ENCODE measurements at regions not wholly inside any gene's neighbourhood (a gene's known extent, or its start where the extent isn't known, plus 50 kb on each side); places are given as distances from the start of the nearest gene placed in this dataset.

- Histone ChIP-seq H3K4me3 (replicated peaks; ENCODE audit: insufficient read depth, low read length) (no peak overlapping the region), H3K27me3 (ENCODE audit: insufficient read depth, poor library complexity, severe bottlenecking) (no peaks in the 10 kb centered on the region), H3K27ac (replicated peaks) (no peak overlapping the region)
- TF ChIP-seq REST (IDR thresholded peaks at IDR 0.05; ENCODE audit: insufficient replicate concordance, low read depth) (no peak), GABPA (IDR thresholded peaks at IDR 0.05; ENCODE audit: low read depth) (no peak), POLR2AphosphoS5 (IDR thresholded peaks at IDR 0.05; ENCODE audit: low read depth) (no peak), SPI1 (IDR thresholded peaks at IDR 0.05; ENCODE audit: borderline replicate concordance, low read depth) (no peak)
- TF ChIP-seq, protein P1, sequence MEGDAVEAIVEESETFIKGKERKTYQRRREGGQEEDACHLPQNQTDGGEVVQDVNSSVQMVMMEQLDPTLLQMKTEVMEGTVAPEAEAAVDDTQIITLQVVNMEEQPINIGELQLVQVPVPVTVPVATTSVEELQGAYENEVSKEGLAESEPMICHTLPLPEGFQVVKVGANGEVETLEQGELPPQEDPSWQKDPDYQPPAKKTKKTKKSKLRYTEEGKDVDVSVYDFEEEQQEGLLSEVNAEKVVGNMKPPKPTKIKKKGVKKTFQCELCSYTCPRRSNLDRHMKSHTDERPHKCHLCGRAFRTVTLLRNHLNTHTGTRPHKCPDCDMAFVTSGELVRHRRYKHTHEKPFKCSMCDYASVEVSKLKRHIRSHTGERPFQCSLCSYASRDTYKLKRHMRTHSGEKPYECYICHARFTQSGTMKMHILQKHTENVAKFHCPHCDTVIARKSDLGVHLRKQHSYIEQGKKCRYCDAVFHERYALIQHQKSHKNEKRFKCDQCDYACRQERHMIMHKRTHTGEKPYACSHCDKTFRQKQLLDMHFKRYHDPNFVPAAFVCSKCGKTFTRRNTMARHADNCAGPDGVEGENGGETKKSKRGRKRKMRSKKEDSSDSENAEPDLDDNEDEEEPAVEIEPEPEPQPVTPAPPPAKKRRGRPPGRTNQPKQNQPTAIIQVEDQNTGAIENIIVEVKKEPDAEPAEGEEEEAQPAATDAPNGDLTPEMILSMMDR (IDR thresholded peaks at IDR 0.05; ENCODE audit: insufficient read depth, low read length) = no peak
- DNase-seq (ENCODE audit: low read depth in 1 of 2, low spot score in 1 of 2) = no peak
Observed at GRCh38 chr7:11923376-11923930, 91.5 kb upstream of the THSD7A start.

DNA sequence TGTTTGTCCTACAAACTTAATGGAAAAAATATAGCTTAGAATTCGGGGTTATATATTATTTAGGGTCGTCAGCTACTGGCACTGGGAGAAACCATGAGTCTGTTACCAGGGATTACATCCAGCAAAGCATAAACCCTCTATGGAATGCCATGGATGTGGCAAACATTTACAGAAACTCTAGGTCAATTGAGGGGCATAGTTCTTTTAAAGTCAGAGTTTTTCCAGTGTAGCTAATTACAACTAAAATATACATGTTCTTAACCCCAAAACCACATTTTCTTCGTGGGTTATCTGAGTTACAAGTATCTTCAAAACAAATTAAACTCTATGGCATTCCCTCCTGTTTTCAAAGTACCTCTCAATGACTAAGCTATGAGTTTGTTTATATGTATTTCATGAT lies 99.3 kb upstream of the THSD7A start:
- no peaks in the 10 kb centered on the region for H3K27me3 ChIP-seq (ENCODE audit: insufficient read depth, poor library complexity, severe bottlenecking)
- no peak for TF ChIP-seq SPI1 (IDR thresholded peaks at IDR 0.05; ENCODE audit: borderline replicate concordance, low read depth)
- no peak for TF ChIP-seq GABPA (IDR thresholded peaks at IDR 0.05; ENCODE audit: low read depth)
- TF ChIP-seq, protein P1 (IDR thresholded peaks at IDR 0.05; ENCODE audit: insufficient read depth, low read length) = no peak
- no peak for TF ChIP-seq REST (IDR thresholded peaks at IDR 0.05; ENCODE audit: insufficient replicate concordance, low read depth)
- no peak for TF ChIP-seq POLR2AphosphoS5 (IDR thresholded peaks at IDR 0.05; ENCODE audit: low read depth)
- no peak overlapping the region for H3K4me3 ChIP-seq (replicated peaks; ENCODE audit: insufficient read depth, low read length)
- no peak overlapping the region for H3K27ac ChIP-seq (replicated peaks)
- DNase-seq (ENCODE audit: low read depth in 1 of 2, low spot score in 1 of 2) = no peak

GRCh38 chr7:11934796-11935195 lies 102.8 kb upstream of the THSD7A start:
- Histone ChIP-seq H3K27me3 (ENCODE audit: insufficient read depth, poor library complexity, severe bottlenecking) (no peaks in the 10 kb centered on the region), H3K4me3 (replicated peaks; ENCODE audit: insufficient read depth, low read length) (no peak overlapping the region), H3K27ac (replicated peaks) (no peak overlapping the region)
- no peak for TF ChIP-seq SPI1 (IDR thresholded peaks at IDR 0.05; ENCODE audit: borderline replicate concordance, low read depth)
- TF ChIP-seq GABPA (IDR thresholded peaks at IDR 0.05; ENCODE audit: low read depth) = no peak
- no peak for TF ChIP-seq REST (IDR thresholded peaks at IDR 0.05; ENCODE audit: insufficient replicate concordance, low read depth)
- TF ChIP-seq, protein P1 (IDR thresholded peaks at IDR 0.05; ENCODE audit: insufficient read depth, low read length) = no peak
- TF ChIP-seq POLR2AphosphoS5 (IDR thresholded peaks at IDR 0.05; ENCODE audit: low read depth) = no peak
- no peak for DNase-seq (ENCODE audit: low read depth in 1 of 2, low spot score in 1 of 2)
